GM19467 (cell line): ENCODE measurements at regions not wholly inside any gene's neighbourhood (a gene's known extent, or its start where the extent isn't known, plus 50 kb on each side); places are given as distances from the start of the nearest gene placed in this dataset.
A peak's percentile ranks its signal among the peaks of the same experiment; 100 is the strongest.
"Not testable (repeated sequence)": the region's sequence is repeated elsewhere in the genome, so short reads cannot be mapped to it uniquely, and the experiment has no call there.

ENCODE experiments used
- ATAC-seq: cut with Tn5 transposase; IDR thresholded peaks from one replicate; pipeline ENCODE4 v1.9.1; 2021; ENCODE audit warnings: mild to moderate bottlenecking, moderate library complexity; ENCODE audit not compliant: unreplicated experiment

GRCh38 chr13:47892374-47892773, 108.7 kb downstream of the SUCLA2 start:
- no peak for ATAC-seq

GRCh38 chr13:47890146-47890814, 110.8 kb downstream of the SUCLA2 start:
- ATAC-seq = no peak

- ATAC-seq = no peak
Measured at GRCh38 chr13:47886314-47886713, 114.8 kb downstream of the SUCLA2 start.

GRCh38 chr13:47875201-47875600, 125.9 kb downstream of the SUCLA2 start:
- no peak for ATAC-seq

- not testable (repeated sequence) for ATAC-seq
Measured at GRCh38 chr13:47873987-47874386, 127.1 kb downstream of the SUCLA2 start.

- not testable (repeated sequence) for ATAC-seq
Measured at GRCh38 chr13:47873319-47873718, 127.8 kb downstream of the SUCLA2 start.

- no peak for ATAC-seq
Measured at GRCh38 chr13:47869776-47870175, 131.3 kb downstream of the SUCLA2 start.

GRCh38 chr13:47865883-47866282, 135.2 kb downstream of the SUCLA2 start:
- no peak for ATAC-seq

GRCh38 chr13:47862841-47863240, 138.2 kb downstream of the SUCLA2 start:
- ATAC-seq = no peak

GRCh38 chr13:47859165-47859564, 141.9 kb downstream of the SUCLA2 start:
- no peak for ATAC-seq

GRCh38 chr13:47858042-47859025, 142.7 kb downstream of the SUCLA2 start:
- no peak for ATAC-seq

GRCh38 chr13:47853236-47853635, 147.8 kb downstream of the SUCLA2 start:
- ATAC-seq = no peak

- no peak for ATAC-seq
Measured at GRCh38 chr13:47846886-47847285, 154.2 kb downstream of the SUCLA2 start.

GRCh38 chr13:47845981-47846380, 155.1 kb downstream of the SUCLA2 start:
- no peak for ATAC-seq

- peak; percentile 82 for ATAC-seq
Measured at GRCh38 chr13:47843005-47843404, 158.1 kb downstream of the SUCLA2 start.

GRCh38 chr13:47841151-47841550, 159.9 kb downstream of the SUCLA2 start:
- ATAC-seq = no peak

- ATAC-seq = no peak
Measured at GRCh38 chr13:47837906-47838305, 163.2 kb downstream of the SUCLA2 start.

- no peak for ATAC-seq
Measured at GRCh38 chr13:47837104-47837880, 163.8 kb downstream of the SUCLA2 start.

GRCh38 chr13:47835470-47836228, 165.4 kb downstream of the SUCLA2 start:
- no peak for ATAC-seq

- ATAC-seq = no peak
Measured at GRCh38 chr13:47832458-47832972, 168.6 kb downstream of the SUCLA2 start.
